HEK293T (cell line): ENCODE measurements at regions not wholly inside any gene's neighbourhood (a gene's known extent, or its start where the extent isn't known, plus 50 kb on each side); places are given as distances from the start of the nearest gene placed in this dataset.

Source experiments
- ARNT ChIP-seq: fragments of 450-650 bp; IDR thresholded peaks from 2 replicates; pipeline ENCODE4 v1.6.1; 2017; ENCODE audit warnings: mild to moderate bottlenecking
- ELF4 ChIP-seq: fragments of 450-650 bp; IDR thresholded peaks from 2 replicates; pipeline ENCODE4 v1.6.1; 2017; ENCODE audit warnings: antibody characterized with exemption
- FOXM1 ChIP-seq: fragments of 450-650 bp; IDR thresholded peaks from 2 replicates; pipeline ENCODE4 v1.6.1; 2017; ENCODE audit warnings: mild to moderate bottlenecking, borderline replicate concordance
- SUZ12 ChIP-seq: fragments of 450-650 bp; IDR thresholded peaks from 2 replicates; pipeline ENCODE4 v1.6.1; 2016; ENCODE audit warnings: mild to moderate bottlenecking
- ZNF384 ChIP-seq: fragments of 450-650 bp; IDR thresholded peaks from 2 replicates; pipeline ENCODE4 v1.6.1; 2016

DNA sequence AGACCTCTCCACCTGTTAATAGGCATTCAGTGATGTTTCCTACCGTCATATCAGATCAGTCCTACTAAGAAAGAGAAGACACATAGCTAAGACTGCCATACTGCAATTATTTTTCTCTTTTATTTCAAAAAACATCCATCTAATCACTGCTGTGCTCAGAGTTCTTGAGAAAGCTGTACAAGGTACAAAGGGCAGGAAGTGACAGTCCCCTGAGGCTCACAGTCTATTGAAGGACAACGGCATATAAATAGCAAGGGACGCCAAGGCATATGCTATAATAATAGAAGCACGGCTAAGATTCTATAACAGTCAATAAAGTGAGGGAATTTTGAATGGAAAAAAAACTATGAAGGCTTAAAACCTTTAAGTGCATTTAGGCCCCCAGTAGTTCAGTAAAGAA is 415.3 kb upstream of the NRP1 start:
- TF ChIP-seq ARNT (no peak), FOXM1 (no peak), ELF4 (no peak), SUZ12 (no peak), ZNF384 (no peak)
